Cardiac fibroblast (primary cell): ENCODE measurements at regions not wholly inside any gene's neighbourhood (a gene's known extent, or its start where the extent isn't known, plus 50 kb on each side); places are given as distances from the start of the nearest gene placed in this dataset.

Source experiments
- DNase-seq, 2 donors: peaks; one replicate each; pipeline versions ENCODE4 v3.0.0 to v3.0.0-alpha.2; 2010; ENCODE audit warnings: low read depth in 2 of 2
- H3K4me3 ChIP-seq, 2 donors: replicated peaks in 1 of 2; 1 replicate in 1 of 2; 2 replicates in 1 of 2; pipeline ENCODE4 v1.5.1; 2011; ENCODE audit warnings: low read depth in 2 of 2, low read length in 2 of 2, mild to moderate bottlenecking in 2 of 2, moderate library complexity in 1 of 2
- TF ChIP-seq, protein P1 (sequence below): IDR thresholded peaks from one replicate; pipeline ENCODE4 v1.5.1; 2011; ENCODE audit warnings: low read depth, mild to moderate bottlenecking, low read length, inconsistent platforms

GRCh38 chr10:110423650-110424049, 74.1 kb upstream of the DUSP5 start:
- no peak overlapping the region for H3K4me3 ChIP-seq
- TF ChIP-seq, protein P1, sequence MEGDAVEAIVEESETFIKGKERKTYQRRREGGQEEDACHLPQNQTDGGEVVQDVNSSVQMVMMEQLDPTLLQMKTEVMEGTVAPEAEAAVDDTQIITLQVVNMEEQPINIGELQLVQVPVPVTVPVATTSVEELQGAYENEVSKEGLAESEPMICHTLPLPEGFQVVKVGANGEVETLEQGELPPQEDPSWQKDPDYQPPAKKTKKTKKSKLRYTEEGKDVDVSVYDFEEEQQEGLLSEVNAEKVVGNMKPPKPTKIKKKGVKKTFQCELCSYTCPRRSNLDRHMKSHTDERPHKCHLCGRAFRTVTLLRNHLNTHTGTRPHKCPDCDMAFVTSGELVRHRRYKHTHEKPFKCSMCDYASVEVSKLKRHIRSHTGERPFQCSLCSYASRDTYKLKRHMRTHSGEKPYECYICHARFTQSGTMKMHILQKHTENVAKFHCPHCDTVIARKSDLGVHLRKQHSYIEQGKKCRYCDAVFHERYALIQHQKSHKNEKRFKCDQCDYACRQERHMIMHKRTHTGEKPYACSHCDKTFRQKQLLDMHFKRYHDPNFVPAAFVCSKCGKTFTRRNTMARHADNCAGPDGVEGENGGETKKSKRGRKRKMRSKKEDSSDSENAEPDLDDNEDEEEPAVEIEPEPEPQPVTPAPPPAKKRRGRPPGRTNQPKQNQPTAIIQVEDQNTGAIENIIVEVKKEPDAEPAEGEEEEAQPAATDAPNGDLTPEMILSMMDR = no peak
- no peak for DNase-seq

DNA sequence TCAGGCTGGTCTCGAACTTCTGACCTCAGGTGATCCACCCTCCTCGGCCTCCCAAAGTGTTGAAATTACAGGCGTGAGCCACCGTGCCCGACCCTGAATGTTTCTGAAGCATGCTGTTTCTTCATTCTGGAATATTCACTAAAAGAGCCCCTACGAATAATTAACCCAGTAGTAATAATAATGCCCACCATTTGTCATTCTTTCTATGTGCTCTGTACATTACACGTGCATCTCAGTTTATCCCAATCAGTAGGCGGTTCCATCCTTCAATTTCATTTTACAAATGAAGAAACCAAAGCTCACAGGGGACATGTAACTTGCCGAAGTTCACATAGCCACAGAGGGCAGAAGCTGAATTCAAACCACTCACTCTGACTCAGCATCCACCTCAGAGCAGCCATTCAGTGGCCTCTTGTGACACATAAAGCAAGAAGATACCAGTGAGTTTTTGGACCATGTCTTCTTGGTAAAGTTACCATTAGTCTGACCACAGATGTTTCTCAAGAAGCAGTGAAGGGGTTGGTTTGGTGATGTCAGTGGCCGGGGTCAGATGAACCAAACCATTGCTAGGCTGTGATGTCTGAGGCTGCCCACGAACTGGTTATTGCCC, 71.9 kb upstream of the DUSP5 start:
- no peak overlapping the region for H3K4me3 ChIP-seq
- peak; percentile 87 to 98 for DNase-seq
- TF ChIP-seq, protein P1 = no peak

- TF ChIP-seq, protein P1 = no peak
- H3K4me3 ChIP-seq = no peak overlapping the region
- DNase-seq = peak; percentile 89 to 93
Measured at GRCh38 chr10:110426294-110427181, 71.2 kb upstream of the DUSP5 start.

DNA sequence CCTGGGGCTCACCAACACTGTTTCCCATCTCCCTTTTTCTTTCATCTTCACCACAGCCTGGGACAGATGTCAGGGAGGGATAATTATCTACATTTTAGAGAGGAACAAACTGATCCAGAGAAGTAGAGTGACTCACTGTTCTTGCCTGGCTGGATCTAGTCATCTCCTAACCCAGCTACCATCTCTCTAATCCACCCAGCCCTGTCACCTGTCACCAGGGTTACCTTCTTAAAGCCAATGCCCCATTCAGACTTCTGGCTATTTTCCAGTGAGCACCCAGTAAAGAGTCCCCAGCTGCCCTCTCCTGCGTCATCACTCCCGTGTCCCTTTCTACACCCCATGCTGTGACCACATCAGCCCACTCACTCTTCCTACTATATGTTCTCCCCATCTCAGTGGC, 68.4 kb upstream of the DUSP5 start:
- TF ChIP-seq, protein P1 = no peak
- peak in 1 of 2 donors; percentile 39 for DNase-seq
- H3K4me3 ChIP-seq = no peak overlapping the region

DNA sequence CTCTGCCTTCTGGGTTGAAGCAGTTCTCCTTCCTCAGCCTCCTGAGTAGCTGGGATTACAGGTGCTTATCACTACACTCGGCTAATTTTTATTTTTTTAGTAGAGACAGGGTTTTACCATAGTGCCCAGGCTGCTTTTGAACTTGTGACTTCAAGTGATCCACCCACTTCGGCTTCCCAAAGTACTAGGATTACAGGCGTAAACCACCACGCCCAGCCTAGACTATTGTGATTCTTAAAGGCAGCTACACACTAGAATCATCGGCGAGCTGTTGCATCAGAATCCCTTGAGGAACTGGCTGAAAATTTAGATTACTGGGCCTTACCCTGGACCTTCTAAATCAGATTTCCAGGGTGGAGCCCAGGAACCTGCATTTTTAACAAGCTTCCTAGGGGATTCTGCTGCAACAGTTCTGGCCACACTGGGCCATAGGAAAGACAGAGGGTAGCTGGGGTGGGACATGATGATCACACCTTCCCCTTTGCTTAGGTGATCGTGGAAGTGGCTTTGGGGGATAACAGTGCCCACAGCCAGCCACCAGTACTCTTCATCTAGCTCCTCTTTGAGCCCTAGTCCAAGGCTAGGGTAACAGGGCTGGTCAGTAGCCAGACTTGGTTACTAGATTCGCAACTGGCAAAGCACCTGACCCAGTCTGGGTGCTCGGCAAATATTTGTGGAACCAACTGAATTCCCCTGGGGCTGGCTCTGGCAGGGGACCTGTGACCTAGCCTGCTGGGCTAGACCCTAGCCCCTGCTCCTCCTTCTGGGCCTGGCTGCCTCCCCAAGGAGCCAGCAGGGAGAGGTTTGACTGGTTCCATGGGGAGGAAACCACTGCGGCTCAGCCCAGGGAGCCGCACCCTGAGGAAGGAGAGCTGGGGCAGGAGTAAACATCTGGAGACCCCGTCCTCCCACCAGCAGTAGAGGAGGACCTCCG, 67.1 kb upstream of the DUSP5 start:
- H3K4me3 ChIP-seq = no peak overlapping the region
- TF ChIP-seq, protein P1 = no peak

GRCh38 chr10:110431659-110432058, 66.0 kb upstream of the DUSP5 start:
- DNase-seq = no peak
- H3K4me3 ChIP-seq = no peak overlapping the region
- TF ChIP-seq, protein P1 = no peak

More for the DNA sequence above, 67.1 kb upstream of the DUSP5 start:
- DNase-seq = peak in 1 of 2 donors; percentile 44
